T-helper 2 cell (primary cell): ENCODE measurements at regions not wholly inside any gene's neighbourhood (a gene's known extent, or its start where the extent isn't known, plus 50 kb on each side); places are given as distances from the start of the nearest gene placed in this dataset.
"Not testable (repeated sequence)": the region's sequence is repeated elsewhere in the genome, so short reads cannot be mapped to it uniquely, and the experiment has no call there.

Experiments used
- DNase-seq, 5 experiments: peaks; one replicate each; pipeline versions ENCODE4 v3.0.0 to v3.0.0-alpha.2; 2012 to 2022

- DNase-seq: no peak
These were observed 60.5 kb downstream of the DSEL start for GRCh38 chr18:67455890-67456501.

- DNase-seq: no peak
These were observed 62.6 kb downstream of the DSEL start for GRCh38 chr18:67453901-67454300.

GRCh38 chr18:67451960-67452359 lies 64.6 kb downstream of the DSEL start:
- no peak for DNase-seq

- DNase-seq: peak in 2 of 5 experiments; percentile 10 to 26
These were observed 65.4 kb downstream of the DSEL start for GRCh38 chr18:67451101-67451500.

- no peak for DNase-seq
These were observed 82.5 kb downstream of the DSEL start for GRCh38 chr18:67433971-67434370.

- no peak for DNase-seq
These were observed 83.7 kb downstream of the DSEL start for GRCh38 chr18:67432806-67433205.

GRCh38 chr18:67428805-67429204 lies 87.7 kb downstream of the DSEL start:
- DNase-seq: no peak

- no peak for DNase-seq
These were observed 88.4 kb downstream of the DSEL start for GRCh38 chr18:67428158-67428557.

GRCh38 chr18:67426486-67426885 lies 90.0 kb downstream of the DSEL start:
- no peak for DNase-seq

- DNase-seq: peak in 1 of 5 experiments; percentile 47
These were observed 90.8 kb downstream of the DSEL start for GRCh38 chr18:67425672-67426071.

GRCh38 chr18:67421651-67422050 lies 94.9 kb downstream of the DSEL start:
- DNase-seq: no peak

GRCh38 chr18:67417864-67418523 lies 98.5 kb downstream of the DSEL start:
- peak in 2 of 5 experiments; percentile 18 to 76 for DNase-seq

GRCh38 chr18:67411116-67411515 lies 105.4 kb downstream of the DSEL start:
- no peak for DNase-seq

GRCh38 chr18:67410075-67411070 lies 106.1 kb downstream of the DSEL start:
- no peak for DNase-seq

- DNase-seq: no peak
These were observed 108.3 kb downstream of the DSEL start for GRCh38 chr18:67408240-67408639.

- DNase-seq: no peak
These were observed 109.8 kb downstream of the DSEL start for GRCh38 chr18:67406714-67407113.

- DNase-seq: no peak
These were observed 114.0 kb downstream of the DSEL start for GRCh38 chr18:67402543-67402942.

- DNase-seq: no peak
These were observed 115.9 kb downstream of the DSEL start for GRCh38 chr18:67400502-67401117.

GRCh38 chr18:67386032-67386431 lies 130.5 kb downstream of the DSEL start:
- DNase-seq: no peak

GRCh38 chr18:67385455-67385854 lies 131.1 kb downstream of the DSEL start:
- DNase-seq: no peak

- not testable (repeated sequence) for DNase-seq
These were observed 132.5 kb downstream of the DSEL start for GRCh38 chr18:67384057-67384456.

GRCh38 chr18:67381608-67382150 lies 134.8 kb downstream of the DSEL start:
- no peak for DNase-seq

GRCh38 chr18:67380867-67381266 lies 135.7 kb downstream of the DSEL start:
- DNase-seq: no peak
